Left kidney (tissue), 1 donor: ENCODE measurements at regions not wholly inside any gene's neighbourhood (a gene's known extent, or its start where the extent isn't known, plus 50 kb on each side); places are given as distances from the start of the nearest gene placed in this dataset.

Experiments used
- DNase-seq: peaks from one replicate; pipeline ENCODE4 v3.0.0-alpha.2; 2013

DNA sequence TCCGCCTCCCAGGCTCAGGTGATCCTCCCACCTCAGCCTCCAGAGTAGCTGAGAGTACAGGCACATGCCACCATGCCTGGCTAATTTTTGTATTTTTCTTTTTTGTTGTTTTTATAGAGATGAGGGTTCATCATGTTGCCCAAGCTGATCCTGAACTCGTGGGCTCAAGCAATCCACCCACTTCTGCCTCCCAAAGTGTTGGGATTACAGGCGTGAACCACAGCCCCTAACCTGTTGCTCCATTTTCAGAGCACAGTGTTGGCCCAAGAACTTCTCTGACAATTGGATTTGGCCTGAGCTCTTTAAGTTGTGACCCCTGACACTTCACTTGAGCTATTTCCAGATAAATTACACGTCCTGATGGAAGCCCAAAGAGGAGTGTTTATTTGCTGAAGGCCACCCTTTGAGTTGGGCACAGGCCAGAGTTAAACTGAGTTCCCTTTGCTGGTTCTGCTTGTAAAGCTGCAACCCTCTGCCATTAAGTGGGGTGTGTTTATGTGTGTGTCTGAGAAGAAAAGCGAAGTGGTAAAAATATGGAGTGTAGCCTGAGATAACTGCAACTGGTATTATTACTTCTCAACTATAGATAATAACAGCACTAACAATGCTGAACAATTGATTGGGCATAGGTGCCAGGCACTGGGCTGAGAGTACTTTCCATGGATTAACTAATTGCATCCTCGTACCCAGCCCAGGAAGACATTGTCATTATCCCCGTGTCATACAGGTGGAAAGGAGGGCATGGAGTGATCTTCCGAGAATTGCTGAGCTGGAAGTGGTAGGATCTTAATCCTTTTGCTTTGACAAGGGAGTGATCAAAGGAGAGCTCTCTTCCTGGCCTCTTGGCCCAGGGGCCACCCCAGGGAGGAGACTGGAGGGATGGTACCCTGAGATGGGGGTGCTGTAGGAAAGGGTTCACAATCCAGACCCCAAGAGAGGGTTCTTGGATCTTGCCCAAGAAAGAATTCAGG lies 91.5 kb upstream of the PROK2 start:
- no peak for DNase-seq

DNA sequence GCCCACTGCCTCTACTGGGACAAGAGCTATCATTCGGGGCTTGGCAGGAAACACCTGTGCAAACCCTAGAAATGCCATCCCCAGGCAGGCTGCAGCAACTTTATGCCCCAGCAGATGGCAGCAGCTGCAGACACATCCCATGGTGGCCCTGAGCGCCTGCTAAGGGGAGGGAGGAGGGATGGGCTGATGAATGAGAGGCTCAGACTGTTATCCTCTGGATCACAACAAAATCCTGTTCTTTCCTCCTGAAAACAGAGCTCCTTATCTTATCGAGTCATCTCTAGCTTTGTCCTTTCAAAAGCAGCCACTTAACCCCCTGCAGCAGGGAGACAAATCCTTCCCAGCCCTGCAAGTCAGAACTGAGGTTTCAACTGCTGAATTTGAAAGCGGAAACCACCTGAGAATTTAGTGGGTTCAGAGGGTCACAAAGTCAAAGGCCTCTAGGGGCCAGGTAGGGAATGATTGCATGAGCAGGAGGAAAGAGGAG lies 90.6 kb upstream of the PROK2 start:
- DNase-seq = peak; percentile 73

DNA sequence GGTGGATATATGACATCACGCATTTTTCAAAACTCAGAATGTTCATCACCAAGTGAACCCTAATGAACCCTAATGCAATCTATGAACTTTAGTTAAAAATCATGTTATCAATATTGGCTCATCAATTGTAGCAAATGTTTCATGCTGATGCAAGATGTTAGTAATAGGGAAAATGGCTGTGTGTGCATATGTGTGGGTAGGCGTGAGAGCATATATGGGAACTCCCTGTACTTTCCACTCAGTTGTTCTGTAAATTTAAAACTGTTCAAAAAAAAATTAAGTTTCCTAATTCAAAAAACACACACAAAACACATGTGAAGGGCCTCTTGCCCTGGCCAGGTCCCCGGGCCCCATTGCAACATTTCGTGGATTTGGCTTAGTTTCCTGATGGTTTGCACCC lies 89.7 kb upstream of the PROK2 start:
- no peak for DNase-seq

DNA sequence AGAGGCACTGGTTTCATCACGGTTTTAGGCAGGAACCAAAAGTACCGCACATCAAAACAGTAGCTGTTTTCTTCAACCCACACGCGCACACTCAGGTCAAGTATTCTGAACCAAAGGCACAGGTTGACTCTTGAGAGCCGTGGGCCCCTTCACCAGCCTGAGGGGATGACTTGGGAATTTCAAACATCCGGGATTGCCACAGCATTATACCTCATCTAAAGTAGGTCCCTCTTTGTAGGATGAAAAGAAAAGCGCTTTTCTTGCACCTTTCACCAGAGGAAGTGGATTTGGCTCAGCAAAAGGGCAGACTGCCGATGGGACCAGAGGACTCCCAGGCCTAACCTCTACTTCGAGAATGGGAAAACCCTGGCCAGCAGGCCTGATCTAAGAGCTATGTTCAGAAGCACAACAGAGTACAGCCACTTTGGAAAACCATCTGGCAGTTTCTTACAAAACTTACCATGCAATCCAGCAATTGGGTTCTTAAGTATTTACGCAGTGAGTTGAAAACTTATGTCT lies 88.2 kb upstream of the PROK2 start:
- DNase-seq = no peak

DNA sequence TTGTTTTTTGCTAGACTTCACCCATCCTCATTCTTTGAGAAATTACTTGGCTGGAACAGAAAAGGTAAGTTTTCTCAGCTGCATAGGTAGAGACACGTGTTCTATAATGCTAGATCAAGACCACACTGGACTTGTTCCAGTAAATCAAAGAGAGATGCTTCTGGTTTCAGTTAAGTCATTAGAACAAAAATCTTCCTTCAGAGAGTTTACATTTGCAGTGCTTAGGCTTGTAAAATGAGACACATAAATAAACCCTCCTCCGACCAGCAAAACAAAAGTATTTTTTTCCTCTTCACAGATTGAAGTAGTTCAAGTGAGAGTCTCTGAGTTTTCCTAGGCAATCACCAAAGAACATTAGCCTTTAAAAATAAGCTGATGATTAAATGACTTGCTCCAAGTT lies 87.3 kb upstream of the PROK2 start:
- no peak for DNase-seq

DNA sequence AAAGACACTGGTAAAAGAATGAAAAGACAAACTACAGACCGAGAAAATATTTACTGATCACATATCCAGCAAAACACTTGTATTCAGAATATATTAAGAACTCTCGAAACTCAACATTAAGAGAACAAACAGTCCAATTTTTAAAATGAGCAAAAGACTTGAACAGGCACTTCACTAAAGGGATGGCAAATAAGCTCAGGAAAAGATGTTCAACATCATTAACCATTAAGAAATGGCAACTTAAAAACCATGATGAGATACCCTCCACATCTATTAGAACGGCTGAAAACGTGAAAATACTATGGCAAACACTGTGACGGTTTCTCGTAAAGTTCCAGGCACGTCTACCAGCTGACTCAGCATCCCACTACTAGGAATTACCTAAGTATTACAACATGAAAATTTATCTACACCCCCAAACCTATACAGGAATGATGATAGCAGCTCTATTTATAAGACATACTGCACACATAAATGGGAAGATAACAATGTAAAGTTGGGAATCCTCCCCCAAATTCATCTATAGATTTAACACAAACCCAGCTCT lies 86.1 kb upstream of the PROK2 start:
- no peak for DNase-seq

DNA sequence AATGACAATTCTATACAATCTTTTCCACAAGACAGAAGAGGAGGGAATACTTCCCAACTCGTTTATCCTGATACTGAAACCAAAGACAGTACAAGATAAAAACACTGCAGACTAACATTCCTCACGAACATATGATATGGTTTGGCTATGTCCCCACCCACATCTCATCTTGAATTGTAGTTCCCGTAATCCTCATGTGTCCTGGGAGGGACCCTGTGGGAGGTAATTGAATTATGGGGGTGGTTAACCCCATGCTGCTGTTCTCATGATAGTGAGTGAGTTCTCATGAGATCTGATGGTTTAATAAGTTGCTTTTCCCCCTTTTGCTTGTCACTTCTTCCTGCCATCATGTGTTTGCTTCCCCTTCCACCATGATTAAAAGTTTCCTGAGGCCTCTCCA lies 83.9 kb upstream of the PROK2 start:
- no peak for DNase-seq

DNA sequence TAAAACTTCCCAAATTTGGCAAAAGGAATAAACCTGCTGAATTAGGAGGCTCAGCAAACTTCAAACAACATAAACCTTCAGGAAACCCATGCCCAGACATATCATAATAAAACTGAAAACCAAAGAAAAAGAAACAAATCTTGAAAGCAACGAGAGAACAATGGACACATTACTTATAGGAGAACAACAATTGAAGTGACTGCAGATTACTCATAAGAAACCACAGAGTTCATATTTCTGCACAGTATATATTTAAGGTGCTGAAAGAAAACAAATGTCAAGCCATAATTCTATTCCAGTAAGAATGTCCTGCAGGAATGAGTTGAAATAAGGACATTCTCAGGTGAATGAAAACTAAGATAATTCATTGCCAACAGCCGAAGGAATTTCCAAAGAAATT lies 80.8 kb upstream of the PROK2 start:
- no peak for DNase-seq

DNA sequence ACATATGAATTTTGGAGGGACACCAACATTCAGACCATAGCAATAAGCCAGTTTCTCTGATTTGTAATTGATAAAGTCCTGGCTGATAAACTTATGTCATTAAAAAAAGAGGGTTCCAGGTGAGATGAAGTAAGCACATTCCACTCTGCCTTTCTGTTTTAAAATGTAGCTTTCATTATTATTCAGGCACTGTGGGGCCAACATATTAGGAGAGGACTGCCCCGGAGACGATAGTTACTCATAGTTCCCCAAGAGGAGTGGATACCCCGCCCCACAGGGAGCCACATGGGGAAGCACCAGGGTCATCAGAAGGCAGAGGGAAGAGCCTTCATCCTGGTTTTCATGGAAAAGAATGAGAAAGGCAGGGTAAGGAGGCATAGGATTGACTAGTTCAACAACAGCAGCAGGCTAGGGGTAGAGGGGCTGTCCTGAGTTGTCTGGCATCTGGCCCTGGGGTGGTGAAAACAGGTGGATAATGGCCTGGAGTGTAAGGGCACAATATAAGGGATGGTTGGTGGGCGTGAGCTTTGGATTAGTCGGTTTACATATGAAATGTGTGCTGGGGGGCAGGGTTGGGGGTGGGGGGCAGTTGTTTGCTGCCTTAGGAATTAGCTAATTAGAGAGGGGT lies 78.7 kb upstream of the PROK2 start:
- no peak for DNase-seq

DNA sequence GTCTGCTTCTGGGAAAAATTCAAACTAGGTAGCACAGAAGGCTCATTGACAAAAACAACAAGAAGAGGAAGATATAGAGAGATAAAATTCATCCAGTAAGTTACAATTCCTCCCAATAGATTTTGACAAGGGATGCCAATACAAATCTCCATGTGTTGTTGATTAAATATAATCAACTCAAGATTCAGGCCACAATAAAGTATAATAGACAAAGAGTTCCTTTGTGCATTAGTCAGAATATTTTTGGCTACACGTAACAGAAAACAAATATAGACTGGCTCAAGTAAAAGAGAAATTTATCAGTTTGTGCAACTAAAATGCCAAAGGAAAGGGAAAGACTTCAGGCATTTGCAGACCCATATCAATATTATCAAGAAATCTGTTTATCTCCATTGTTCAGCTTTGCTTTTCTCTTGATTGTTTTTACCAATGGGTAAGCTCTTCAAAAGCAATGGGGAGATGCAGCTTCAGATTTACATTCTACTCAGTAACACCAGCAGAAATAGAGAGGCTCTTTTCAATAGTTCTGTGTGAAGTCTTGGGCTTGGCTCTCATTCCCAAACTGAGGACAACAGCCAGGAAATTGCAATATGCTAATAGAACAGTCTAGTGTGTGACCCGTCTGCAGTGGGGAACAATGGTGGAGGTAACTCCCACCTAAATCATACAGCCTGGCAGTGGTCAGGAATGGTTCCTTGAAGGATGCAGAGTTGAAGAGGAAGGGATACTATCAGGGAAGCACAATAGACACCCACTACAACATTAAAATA lies 77.6 kb upstream of the PROK2 start:
- no peak for DNase-seq

DNA sequence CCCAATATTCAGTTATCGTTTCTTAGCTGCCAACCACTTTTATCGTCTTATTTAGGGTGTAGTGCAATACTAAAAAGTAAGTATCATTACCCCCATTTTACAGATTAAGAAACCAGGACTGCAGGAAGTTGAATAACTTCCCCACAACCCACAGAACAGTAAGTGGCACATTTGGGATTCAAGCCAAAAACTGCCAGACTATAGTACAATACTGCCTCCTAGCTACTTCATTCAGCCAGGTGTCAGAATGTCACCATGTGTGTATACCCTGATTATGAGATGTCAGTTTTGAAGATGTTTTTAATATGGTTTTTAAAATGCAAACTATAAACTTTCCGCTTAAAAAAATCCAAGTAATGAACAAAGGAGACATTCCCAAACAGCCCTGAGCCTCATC lies 74.2 kb upstream of the PROK2 start:
- peak; percentile 51 for DNase-seq

DNA sequence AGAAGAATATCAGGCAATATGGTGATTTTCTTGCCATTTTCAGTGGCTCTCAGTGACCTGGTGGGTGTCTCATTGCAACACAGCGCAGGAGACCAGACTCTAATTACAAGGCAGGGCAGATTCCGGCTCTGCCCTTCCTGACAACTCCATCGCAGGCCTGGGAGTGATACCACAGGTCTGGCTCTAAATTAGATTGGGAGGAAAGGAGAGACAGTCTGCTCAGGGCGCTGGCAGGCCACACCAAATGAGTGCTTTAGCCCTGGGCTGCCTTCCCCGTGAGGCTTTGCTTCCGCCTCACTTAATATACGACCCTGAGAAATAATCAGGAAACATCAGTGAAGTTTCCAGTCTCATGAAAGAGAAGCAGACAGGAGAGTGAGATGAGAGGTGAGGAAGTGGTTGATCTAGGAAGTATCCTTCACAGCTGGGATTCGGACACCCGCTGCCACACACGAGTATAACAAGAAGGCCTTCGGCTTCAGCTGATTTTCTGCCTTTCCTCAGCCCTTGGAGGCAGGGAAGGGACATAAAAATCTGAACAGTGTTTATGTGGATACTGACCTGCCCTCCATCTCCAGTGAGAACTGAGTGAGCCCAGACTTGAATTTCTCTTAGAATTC lies 73.7 kb upstream of the PROK2 start:
- peak; percentile 43 for DNase-seq

DNA sequence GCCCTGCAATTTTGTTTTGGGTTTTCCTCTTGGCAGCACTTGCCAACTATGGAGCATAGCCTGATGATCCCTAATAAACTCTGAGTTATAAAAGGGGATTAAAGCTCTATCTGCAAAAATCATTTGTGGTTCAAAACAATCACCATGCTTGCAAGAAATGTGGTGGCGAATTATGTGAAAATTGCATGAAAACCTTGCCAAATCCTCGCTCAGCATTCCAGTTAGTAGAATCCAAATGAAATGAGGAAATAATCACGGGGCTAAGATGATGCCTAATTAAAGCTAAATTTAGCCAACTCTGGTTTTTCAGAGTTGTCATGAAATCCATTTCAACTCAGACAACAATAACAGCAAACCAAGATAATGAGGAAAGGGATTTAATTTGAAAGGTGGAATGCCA lies 73.0 kb upstream of the PROK2 start:
- DNase-seq = no peak

DNA sequence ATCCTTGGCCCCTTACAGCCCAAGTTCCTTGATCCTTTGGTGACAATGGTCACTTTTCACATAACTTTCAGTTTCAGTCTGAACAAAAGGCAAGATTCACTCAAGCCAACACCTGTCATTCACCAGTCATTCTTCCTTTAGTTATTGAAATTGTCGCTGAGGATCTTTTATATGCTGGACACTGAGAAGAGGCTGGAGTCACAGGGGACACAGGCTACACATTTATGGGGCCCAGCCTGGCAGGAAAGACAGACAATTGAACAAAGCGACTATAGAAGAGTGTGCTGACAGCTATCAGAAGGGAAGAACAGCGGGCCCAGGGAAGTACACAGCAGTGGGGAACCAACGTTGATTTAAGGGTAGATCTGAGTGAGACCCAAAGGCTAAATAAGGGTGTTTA lies 69.8 kb upstream of the PROK2 start:
- DNase-seq = no peak

DNA sequence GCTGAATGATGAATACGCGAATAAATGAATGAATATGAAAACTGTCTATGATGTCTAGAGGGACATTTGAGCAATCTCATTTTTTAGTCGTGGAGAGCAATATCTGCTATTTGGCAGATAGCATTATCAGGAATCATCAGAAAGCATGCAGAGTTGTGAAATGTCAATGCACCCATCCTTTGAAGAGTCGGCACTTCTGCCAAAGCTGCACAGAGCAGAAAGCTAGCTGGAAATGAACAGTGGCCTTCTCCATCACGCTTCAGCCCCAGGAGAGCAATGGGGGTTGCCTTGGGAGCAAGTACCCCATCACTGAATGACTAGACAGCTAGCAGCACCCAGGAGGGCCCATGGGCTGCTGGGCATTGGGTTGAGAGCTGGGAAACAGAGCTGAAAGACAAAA lies 69.1 kb upstream of the PROK2 start:
- no peak for DNase-seq

DNA sequence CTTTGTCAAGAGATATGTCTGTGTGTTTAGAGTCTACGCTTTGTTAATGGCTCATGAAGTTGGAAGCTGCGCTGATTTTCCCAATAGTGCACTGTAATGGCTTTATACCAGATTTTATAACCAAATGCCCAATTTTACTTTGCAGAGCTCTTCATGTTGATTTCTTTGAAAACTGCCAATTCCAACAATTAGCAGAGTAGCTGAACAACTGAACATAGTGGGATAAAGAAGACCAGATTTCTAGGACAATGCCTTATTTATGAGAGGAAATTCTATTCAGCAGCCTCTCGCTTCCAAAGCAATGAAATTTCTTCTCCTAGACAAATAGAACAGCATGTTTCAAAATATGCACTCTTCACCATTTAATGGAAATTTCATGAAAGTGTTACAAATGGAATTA lies 66.9 kb upstream of the PROK2 start:
- DNase-seq = no peak

DNA sequence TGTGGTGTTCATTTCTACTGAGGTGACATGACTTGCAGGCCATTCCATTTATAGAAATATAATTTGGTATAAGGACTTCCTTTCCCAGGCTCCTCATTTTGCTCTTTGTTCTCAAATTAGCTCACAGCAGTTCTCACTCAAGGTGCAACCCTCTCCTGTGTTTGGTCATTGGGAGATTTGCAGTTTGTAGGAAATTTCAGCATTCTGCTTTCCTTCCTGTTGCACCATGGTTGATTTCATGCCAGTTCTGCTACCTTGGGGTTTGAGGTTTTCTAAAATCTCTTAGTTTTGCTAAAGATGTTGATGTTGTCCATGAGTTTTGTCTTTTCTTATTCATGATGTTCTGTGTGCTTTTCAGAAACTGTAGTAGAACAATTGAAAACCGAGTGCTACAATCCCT lies 65.7 kb upstream of the PROK2 start:
- DNase-seq = no peak

DNA sequence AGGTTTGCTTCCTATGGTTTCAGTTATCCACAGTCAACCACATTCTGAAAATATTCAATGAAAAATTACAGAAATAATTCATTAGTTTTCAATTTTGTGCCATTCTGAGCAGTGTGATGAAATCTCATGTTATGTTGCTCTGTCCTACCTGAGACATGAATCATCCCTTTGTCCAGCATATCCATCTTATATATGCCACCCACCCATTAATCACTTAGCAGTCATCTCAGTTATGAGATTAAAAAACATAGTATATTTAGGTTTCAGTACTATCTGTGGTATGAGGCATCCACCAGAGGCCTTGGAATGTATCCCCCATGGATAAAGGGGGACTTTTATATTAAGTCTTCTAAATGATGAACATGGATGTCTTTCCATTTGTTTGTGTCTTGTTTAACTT lies 64.7 kb upstream of the PROK2 start:
- DNase-seq = no peak

DNA sequence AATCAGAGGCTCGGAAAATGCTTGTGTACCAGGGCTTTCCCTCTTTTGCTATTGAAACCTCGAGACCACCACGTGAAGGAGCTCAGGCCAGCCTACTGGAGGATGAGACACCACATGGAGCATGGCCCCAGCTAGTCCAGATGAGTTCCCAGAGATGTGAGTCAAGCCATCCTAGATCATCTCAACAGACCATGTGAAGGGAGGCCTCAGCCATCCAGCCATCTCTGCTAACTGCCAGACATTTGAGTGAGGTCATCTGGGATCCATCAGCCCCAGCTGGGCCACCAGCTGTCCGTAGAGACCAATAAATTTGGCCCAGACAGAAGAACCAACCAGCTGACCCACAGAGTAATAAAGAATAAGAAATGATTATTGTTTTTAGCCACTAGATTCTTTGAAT lies 62.8 kb upstream of the PROK2 start:
- DNase-seq = no peak

DNA sequence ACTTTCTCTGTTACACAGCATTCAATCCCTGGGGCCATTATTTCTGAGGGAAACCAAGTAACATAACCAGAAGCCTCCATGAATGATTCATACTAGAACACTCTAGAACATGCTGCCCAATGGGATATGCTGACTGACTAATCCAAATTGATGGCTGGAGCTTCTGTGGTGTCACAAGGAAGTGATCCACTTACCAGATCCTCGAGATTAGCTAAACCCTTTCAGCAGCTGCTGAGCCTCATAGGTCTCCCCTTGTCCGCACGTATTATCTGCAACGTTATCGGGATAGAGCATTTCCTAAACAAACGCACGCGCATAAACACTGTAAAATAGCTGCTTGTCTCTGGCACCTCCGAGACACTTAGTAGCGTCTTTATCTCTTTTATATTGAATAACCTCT lies 61.2 kb upstream of the PROK2 start:
- no peak for DNase-seq

DNA sequence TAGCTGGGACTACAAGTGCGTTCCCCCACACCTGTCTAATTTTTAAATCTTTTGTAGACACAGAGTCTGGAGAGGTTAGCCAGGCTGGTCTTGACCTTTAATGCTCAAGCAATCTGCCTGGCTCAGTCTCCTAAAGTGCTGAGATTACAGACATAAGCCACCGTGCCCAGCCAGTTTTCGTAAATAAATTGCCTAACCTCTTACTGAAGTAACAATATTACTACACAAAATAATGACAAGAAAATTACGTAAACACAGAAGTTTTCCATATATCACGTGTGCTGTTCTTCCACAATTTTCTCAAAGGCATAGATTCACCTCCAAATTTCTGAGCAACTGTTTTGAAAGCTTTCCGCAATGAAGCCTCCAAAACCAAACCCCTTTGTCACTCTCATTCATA lies 58.1 kb upstream of the PROK2 start:
- DNase-seq = no peak

DNA sequence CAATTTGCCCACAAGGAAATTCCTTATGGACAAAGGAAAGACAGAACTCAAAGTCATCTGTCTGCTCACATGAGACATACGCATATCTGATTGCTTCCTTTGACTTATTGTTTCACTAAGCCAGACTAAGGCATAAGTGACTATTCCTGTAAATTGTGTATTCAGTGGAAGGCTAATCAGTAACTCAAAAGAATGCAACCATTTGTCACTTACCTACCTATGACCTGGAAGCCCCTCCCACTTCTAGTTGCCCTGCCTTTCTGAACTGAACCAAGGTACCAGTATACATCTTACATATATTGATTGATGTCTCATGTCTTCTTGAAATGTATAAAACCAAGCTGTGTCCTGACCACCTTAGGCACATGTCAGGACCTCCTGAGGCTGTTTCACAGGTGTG lies 53.5 kb upstream of the PROK2 start:
- DNase-seq = no peak
